ENCODE measurements at regions not wholly inside any gene's neighbourhood (a gene's known extent, or its start where the extent isn't known, plus 50 kb on each side); places are given as distances from the start of the nearest gene placed in this dataset.

GRCh38 chr1:218510153-218510772 is 165.1 kb downstream of the TGFB2 start:
- 45% methylated on average over 6 of the region's 6 CpGs for WGBS (ENCODE audit: insufficient coverage, insufficient replicate concordance, low lambda C conversion rate, missing lambda C conversion rate)
- BruUV-seq (replicated peaks): no TSS peak
- ATAC-seq (peak; percentile 48; the same call in 2 of the 3 replicates), DNase-seq (ENCODE audit: low read depth, low spot score) (no peak), FAIRE-seq (no peak)
- ChIA-PET SMC1A (ENCODE audit: uncharacterized antibody, unreplicated experiment) (no interaction called here), RAD21 (ENCODE audit: unreplicated experiment) (no interaction called here), CTCF (no interaction called here), POLR2A (no interaction called here)
- intact Hi-C loops (cut with micrococcal nuclease; ENCODE audit: unreplicated experiment) (loop anchor here (10.0 kb wide), 1 partner anchor 255 kb away; no protein-coding TSS in a partner anchor), in situ Hi-C loops (cut with MboI) (no loop called here)
- Histone ChIP-seq H3K27me3 (replicated peaks in 1 of 2; ENCODE audit: control insufficient read depth in 2 of 2, insufficient read depth in 2 of 2, low read length in 1 of 2) (no peaks in the 10 kb centered on the region), H3K27ac (ENCODE audit: control insufficient read depth, insufficient read depth) (no peak overlapping the region), H4K20me1 (ENCODE audit: control insufficient read depth, insufficient read depth) (no peaks in the 10 kb centered on the region), H3K36me3 (ENCODE audit: control insufficient read depth in 2 of 2, insufficient read depth in 2 of 2, low read length in 1 of 2) (no peaks in the 10 kb centered on the region), H3K79me2 (ENCODE audit: control insufficient read depth, insufficient read depth, low read length) (no peaks in the 10 kb centered on the region), H3K9ac (ENCODE audit: control insufficient read depth, insufficient read depth, low read length) (no peak overlapping the region), H3K4me2 (ENCODE audit: control insufficient read depth, insufficient read depth) (no peak overlapping the region), H2AFZ (ENCODE audit: control insufficient read depth, low read depth, low read length) (no peak overlapping the region), H3K4me1 (ENCODE audit: control insufficient read depth, insufficient read depth, low read length) (no peaks in the 10 kb centered on the region), H3K9me3 (replicated peaks; ENCODE audit: control insufficient read depth, insufficient read depth, low read length) (peaks cover 1% of the 10 kb centered on the region; the same call in 2 of the 3 replicates), H3K4me3 (no peak overlapping the region)
- TF ChIP-seq FOXM1 (IDR thresholded peaks at IDR 0.05; ENCODE audit: low read depth, low read length) (no peak), HCFC1 (IDR thresholded peaks at IDR 0.05; ENCODE audit: low read length) (no peak), STAT1 (conservative IDR thresholded peaks at IDR 0.05) (no peak), ATF7 (IDR thresholded peaks at IDR 0.05; ENCODE audit: low read depth) (no peak), IKZF2 (IDR thresholded peaks at IDR 0.05) (no peak), SUZ12 (IDR thresholded peaks at IDR 0.05; ENCODE audit: unreplicated experiment) (no peak), ZSCAN29 (IDR thresholded peaks at IDR 0.05) (no peak), PAX5 (IDR thresholded peaks at IDR 0.05; ENCODE audit: borderline replicate concordance, low read depth, low read length) (no peak), SMAD5 (IDR thresholded peaks at IDR 0.05; ENCODE audit: low read depth) (no peak), TBL1XR1 (IDR thresholded peaks at IDR 0.05; ENCODE audit: low read depth, low read length) (no peak), MXI1 (IDR thresholded peaks at IDR 0.05; ENCODE audit: low read depth, low read length) (no peak), NR2C2 (IDR thresholded peaks at IDR 0.05; ENCODE audit: borderline replicate concordance, control insufficient read depth, insufficient read length, low read depth) (no peak), HDGF (IDR thresholded peaks at IDR 0.05) (no peak), KLF5 (IDR thresholded peaks at IDR 0.05; ENCODE audit: partially characterized antibody) (no peak), MYC (IDR thresholded peaks at IDR 0.05; ENCODE audit: insufficient read depth, insufficient read length, insufficient replicate concordance, low read length, severe bottlenecking) (no peak), KAT2A (conservative IDR thresholded peaks at IDR 0.05; ENCODE audit: control insufficient read depth, low read depth, low read length) (no peak), BHLHE40 (IDR thresholded peaks at IDR 0.05; ENCODE audit: borderline replicate concordance in 1 of 2, low read depth in 2 of 2, low read length in 1 of 2) (no peak), SMARCA5 (IDR thresholded peaks at IDR 0.05) (no peak)
- TF ChIP-seq, protein P1, sequence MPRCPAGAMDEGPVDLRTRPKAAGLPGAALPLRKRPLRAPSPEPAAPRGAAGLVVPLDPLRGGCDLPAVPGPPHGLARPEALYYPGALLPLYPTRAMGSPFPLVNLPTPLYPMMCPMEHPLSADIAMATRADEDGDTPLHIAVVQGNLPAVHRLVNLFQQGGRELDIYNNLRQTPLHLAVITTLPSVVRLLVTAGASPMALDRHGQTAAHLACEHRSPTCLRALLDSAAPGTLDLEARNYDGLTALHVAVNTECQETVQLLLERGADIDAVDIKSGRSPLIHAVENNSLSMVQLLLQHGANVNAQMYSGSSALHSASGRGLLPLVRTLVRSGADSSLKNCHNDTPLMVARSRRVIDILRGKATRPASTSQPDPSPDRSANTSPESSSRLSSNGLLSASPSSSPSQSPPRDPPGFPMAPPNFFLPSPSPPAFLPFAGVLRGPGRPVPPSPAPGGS (IDR thresholded peaks at IDR 0.05; ENCODE audit: borderline replicate concordance, insufficient read depth, low read depth, low read length, poor library complexity, severe bottlenecking): no peak
- TF ChIP-seq, protein P2, sequence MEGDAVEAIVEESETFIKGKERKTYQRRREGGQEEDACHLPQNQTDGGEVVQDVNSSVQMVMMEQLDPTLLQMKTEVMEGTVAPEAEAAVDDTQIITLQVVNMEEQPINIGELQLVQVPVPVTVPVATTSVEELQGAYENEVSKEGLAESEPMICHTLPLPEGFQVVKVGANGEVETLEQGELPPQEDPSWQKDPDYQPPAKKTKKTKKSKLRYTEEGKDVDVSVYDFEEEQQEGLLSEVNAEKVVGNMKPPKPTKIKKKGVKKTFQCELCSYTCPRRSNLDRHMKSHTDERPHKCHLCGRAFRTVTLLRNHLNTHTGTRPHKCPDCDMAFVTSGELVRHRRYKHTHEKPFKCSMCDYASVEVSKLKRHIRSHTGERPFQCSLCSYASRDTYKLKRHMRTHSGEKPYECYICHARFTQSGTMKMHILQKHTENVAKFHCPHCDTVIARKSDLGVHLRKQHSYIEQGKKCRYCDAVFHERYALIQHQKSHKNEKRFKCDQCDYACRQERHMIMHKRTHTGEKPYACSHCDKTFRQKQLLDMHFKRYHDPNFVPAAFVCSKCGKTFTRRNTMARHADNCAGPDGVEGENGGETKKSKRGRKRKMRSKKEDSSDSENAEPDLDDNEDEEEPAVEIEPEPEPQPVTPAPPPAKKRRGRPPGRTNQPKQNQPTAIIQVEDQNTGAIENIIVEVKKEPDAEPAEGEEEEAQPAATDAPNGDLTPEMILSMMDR (IDR thresholded peaks at IDR 0.05 in 2 of 3, conservative IDR thresholded peaks at IDR 0.05 in 1 of 3; ENCODE audit: control insufficient read depth in 2 of 3, extremely low read depth in 1 of 3, insufficient read depth in 1 of 3, low read depth in 3 of 3, low read length in 3 of 3): no peak

Measured in GM12878 (cell line).